Stimulated activated naive B cell treated with anti-CD40 and anti-IgM and Interleukin-4, amounts not matched to agents 10 μg/mL and 1 μg/mL and 100 μg/mL, for 72 hours (primary cell): ENCODE measurements at regions not wholly inside any gene's neighbourhood (a gene's known extent, or its start where the extent isn't known, plus 50 kb on each side); places are given as distances from the start of the nearest gene placed in this dataset.
"Not testable (repeated sequence)": the region's sequence is repeated elsewhere in the genome, so short reads cannot be mapped to it uniquely, and the experiment has no call there.

ENCODE experiments used
- ATAC-seq, 2 donors: fragments of 150-1000 bp; cut with Tn5 transposase; replicated peaks; 2 replicates each; pipeline ENCODE4 v1.10.0; 2021; ENCODE audit warnings: moderate library complexity in 1 of 2
- DNase-seq: peaks from one replicate; pipeline ENCODE4 v3.0.0; 2021
- H3K27ac Mint-ChIP-seq: one replicate; pipeline ENCODE4 v1.8.0; 2022; ENCODE audit warnings: mild to moderate bottlenecking, mixed read lengths
- H3K27me3 Mint-ChIP-seq, 2 donors: one replicate each; pipeline ENCODE4 v1.8.0; 2022; ENCODE audit warnings: mixed read lengths in 2 of 2
- H3K36me3 Mint-ChIP-seq, 2 donors: one replicate each; pipeline ENCODE4 v1.8.0; 2022; ENCODE audit warnings: mixed read lengths in 2 of 2, mild to moderate bottlenecking in 1 of 2
- H3K4me1 Mint-ChIP-seq, 2 donors: one replicate each; pipeline ENCODE4 v1.8.0; 2022; ENCODE audit warnings: mixed read lengths in 2 of 2, mild to moderate bottlenecking in 1 of 2
- H3K4me3 Mint-ChIP-seq, 2 donors: one replicate each; pipeline ENCODE4 v1.8.0; 2022; ENCODE audit warnings: mild to moderate bottlenecking in 2 of 2, mixed read lengths in 2 of 2, moderate library complexity in 1 of 2
- H3K9me3 Mint-ChIP-seq, 2 donors: one replicate each; pipeline ENCODE4 v1.8.0; 2022; ENCODE audit warnings: mixed read lengths in 2 of 2, mild to moderate bottlenecking in 1 of 2

DNA sequence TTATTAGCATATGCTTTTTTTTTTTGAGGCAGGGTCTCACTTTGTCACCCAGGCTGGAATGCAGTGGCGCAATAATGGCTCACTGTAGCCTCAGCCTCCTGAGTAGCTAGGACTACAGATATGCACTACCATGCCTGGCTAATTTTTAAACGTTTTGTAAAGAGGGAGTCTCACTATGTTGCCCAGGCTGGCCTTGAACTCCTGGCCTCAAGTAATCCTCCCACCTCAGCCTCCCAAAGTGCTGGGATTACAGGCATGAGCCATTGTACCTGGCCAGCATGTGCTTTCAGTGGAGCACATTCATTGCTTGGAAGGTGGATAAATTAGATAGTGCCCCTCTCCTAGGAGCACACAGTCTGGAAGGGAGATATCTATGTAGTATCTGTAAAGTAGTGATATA lies 243.7 kb upstream of the PLPP4 start:
- H3K27ac Mint-ChIP-seq, H3K4me3 Mint-ChIP-seq, ATAC-seq, H3K4me1 Mint-ChIP-seq, DNase-seq, H3K27me3 Mint-ChIP-seq, H3K36me3 Mint-ChIP-seq, H3K9me3 Mint-ChIP-seq: not testable (repeated sequence)

DNA sequence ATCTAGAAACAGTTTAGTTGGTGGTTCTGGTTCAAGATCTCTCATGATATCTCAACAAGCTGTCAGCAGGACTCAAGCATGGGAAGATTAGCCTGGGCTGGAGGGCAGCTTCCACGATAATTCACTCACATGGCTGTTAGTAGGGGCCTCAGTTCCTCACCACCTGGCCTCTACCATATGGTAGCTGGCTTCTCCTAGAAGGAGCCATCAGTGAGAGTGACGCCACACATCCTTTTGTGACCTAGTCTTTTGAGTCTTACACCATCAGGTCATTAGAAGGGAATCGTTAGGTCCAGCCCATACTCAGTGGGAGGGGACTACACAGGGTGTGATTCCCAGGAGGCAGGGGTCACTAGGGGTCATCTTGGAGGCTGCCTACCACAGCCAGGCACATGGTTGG lies 239.3 kb upstream of the PLPP4 start:
- Mint-ChIP-seq H3K27me3 (peaks cover 0 to 5% of the 10 kb centered on the region in 2 donors), H3K36me3 (no peaks in the 10 kb centered on the region), H3K9me3 (peaks cover 0 to 1% of the 10 kb centered on the region in 2 donors), H3K4me1 (no peaks in the 10 kb centered on the region), H3K4me3 (no peak overlapping the region), H3K27ac (no peak overlapping the region)
- DNase-seq, result no peak
- ATAC-seq, result no peak

DNA sequence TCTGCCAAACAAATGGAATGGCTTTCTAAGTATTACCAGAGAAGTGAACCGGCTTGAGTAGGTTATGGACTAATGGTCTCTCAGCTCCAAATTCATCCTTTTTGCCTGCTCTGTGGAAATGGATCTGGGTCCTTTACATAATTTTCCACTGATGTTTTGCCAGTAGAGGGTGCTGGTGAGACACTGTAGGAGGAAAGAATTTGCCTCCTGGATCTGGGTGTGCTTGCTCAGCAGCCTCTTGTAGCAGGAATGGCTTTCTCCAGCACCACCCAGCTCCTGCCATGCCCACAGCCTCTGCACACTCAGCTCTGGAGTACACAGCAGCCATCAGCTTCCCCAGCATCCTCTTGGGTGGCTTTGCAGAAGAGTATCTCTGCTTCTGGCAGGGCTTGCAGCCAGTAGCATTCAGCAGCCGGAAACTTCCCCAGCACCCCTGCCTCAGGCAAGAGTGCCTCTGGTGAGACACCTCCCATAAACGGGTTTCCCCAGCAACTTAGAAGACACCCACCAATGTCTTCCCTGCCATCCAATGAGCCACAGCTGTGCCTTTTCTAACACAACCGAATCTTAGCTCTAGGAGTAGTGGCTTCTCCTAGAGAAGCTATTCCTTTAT lies 235.0 kb upstream of the PLPP4 start:
- no peak overlapping the region for H3K27ac Mint-ChIP-seq
- DNase-seq (peak; percentile 4), ATAC-seq (peak in 1 of 2 donors; percentile 43)
- no peaks in the 10 kb centered on the region for H3K36me3 Mint-ChIP-seq
- H3K4me3 Mint-ChIP-seq, result no peak overlapping the region
- H3K9me3 Mint-ChIP-seq, result peaks cover 0 to 2% of the 10 kb centered on the region in 2 donors
- peaks cover 0 to 5% of the 10 kb centered on the region in 2 donors for H3K27me3 Mint-ChIP-seq
- H3K4me1 Mint-ChIP-seq, result no peaks in the 10 kb centered on the region

DNA sequence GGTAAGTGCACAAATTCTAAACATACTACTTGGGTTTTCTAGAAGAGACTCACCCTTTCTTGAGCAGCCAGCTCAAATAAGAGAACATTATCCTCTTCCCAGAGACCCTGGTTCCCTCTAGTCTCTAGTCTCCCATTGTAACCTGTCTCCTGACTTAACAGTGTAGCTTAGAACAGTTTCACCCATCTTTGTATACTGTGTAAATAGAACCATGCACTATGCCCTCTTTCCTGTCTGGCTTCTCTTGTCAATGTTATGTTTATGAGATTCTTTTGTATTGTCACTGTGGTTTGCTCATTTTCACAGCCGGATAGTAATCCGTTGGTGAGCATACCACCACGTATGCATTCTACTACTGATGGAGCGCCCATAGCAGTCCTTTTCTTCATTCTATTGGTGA lies 227.4 kb upstream of the PLPP4 start:
- no peak overlapping the region for H3K27ac Mint-ChIP-seq
- no peak for ATAC-seq
- H3K4me1 Mint-ChIP-seq, result no peaks in the 10 kb centered on the region
- H3K27me3 Mint-ChIP-seq, result peaks cover 0 to 4% of the 10 kb centered on the region in 2 donors
- H3K9me3 Mint-ChIP-seq, result peaks cover 6 to 8% of the 10 kb centered on the region in 2 donors
- H3K36me3 Mint-ChIP-seq, result no peaks in the 10 kb centered on the region
- H3K4me3 Mint-ChIP-seq, result no peak overlapping the region
- DNase-seq, result no peak

DNA sequence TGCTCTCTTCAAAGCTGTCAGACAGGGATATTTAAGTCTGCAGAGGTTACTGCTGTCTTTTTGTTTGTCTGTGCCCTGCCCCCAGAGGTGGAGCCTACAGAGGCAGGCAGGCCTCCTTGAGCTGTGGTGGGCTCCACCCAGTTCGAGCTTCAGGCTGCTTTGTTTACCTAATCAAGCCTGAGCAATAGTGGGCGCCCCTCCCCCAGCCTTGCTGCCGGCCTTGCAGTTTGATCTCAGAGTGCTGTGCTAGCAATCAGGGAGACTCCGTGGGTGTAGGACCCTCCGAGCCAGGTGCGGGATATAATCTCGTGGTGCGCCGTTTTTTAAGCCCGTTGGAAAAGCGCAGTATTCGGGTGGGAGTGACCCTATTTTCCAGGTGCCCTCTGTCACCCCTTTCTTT lies 217.3 kb upstream of the PLPP4 start:
- H3K27ac Mint-ChIP-seq, DNase-seq, H3K4me3 Mint-ChIP-seq, ATAC-seq, H3K9me3 Mint-ChIP-seq, H3K36me3 Mint-ChIP-seq, H3K4me1 Mint-ChIP-seq, H3K27me3 Mint-ChIP-seq: not testable (repeated sequence)

DNA sequence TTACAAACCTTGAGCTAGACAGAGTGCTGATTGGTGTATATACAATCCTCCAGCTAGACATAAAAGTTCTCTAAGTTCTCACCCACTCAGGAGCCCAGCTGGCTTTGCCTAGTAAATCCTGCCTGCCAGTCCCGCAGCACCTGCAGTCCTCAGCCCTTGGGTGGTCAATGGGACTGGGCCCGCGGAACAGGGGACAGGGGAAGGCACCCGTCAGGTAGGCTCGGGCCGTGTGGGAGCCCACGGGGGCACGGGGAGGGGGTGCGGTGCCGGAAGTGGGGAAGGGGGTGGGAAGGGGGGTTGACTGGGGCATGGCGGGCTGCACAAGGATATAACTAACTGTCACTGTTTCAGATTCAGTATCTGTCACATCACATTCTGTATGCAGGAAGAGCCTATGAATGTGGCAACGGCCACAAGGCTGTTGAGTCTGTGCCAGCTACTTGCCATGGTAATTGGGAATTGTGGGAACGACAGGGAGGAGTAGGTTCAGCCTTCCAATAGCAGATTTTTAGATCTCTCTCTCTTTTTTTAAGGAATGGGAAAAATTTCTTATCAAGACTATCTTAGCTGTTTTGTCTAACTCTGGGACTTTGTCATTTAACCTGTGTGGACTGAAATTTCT lies 205.1 kb upstream of the PLPP4 start:
- DNase-seq, result no peak
- no peak overlapping the region for H3K27ac Mint-ChIP-seq
- no peak for ATAC-seq
- H3K4me1 Mint-ChIP-seq, result no peaks in the 10 kb centered on the region
- no peak overlapping the region for H3K4me3 Mint-ChIP-seq
- H3K27me3 Mint-ChIP-seq, result peaks cover 0 to 8% of the 10 kb centered on the region in 2 donors
- H3K9me3 Mint-ChIP-seq, result no peaks in the 10 kb centered on the region
- no peaks in the 10 kb centered on the region for H3K36me3 Mint-ChIP-seq

DNA sequence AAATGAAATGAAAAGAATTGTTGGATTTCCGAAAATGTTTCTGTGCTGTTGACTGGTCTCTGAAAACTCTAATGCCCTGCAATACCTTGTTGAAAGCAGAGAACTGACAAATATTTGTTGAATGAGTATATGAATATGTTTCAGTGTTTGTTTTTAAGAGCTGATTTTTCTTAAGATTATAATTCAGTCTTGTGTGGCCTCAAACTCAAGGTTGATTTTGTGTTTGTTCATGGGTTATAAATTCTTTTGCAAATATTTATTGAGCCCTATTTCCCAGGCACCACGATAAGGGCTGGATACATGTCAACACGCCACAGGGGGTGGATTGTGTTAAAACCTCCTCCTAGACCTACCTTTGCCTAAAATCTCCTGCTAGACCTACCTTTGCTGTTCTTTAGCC lies 203.9 kb upstream of the PLPP4 start:
- H3K36me3 Mint-ChIP-seq, result no peaks in the 10 kb centered on the region
- H3K4me3 Mint-ChIP-seq, result no peak overlapping the region
- H3K9me3 Mint-ChIP-seq, result no peaks in the 10 kb centered on the region
- no peak for DNase-seq
- no peak for ATAC-seq
- peaks cover 0 to 3% of the 10 kb centered on the region in 2 donors for H3K27me3 Mint-ChIP-seq
- H3K4me1 Mint-ChIP-seq, result no peaks in the 10 kb centered on the region
- no peak overlapping the region for H3K27ac Mint-ChIP-seq

DNA sequence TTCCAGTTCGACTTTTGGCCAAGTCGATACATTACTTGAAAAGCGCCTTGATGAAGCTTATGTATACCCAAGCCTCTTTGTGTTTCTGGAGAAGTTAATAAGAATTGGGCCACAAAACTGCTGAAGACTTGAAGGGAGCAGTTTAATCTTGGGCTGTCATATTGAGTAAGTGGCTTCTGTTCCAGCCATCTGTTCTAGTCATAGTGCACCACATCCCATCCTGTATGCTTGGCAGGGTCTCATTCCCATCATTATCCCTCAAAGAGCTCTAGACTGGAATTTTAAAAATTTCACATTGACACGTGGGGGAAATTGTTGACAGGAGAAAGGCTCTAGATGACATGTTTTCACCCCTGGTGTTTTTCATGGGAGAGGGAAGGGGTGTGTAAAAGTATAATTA lies 196.6 kb upstream of the PLPP4 start:
- Mint-ChIP-seq H3K4me3 (no peak overlapping the region), H3K27ac (no peak overlapping the region), H3K9me3 (no peaks in the 10 kb centered on the region), H3K27me3 (peaks cover 4 to 13% of the 10 kb centered on the region in 2 donors), H3K4me1 (no peaks in the 10 kb centered on the region), H3K36me3 (no peaks in the 10 kb centered on the region)
- ATAC-seq (no peak), DNase-seq (no peak)

DNA sequence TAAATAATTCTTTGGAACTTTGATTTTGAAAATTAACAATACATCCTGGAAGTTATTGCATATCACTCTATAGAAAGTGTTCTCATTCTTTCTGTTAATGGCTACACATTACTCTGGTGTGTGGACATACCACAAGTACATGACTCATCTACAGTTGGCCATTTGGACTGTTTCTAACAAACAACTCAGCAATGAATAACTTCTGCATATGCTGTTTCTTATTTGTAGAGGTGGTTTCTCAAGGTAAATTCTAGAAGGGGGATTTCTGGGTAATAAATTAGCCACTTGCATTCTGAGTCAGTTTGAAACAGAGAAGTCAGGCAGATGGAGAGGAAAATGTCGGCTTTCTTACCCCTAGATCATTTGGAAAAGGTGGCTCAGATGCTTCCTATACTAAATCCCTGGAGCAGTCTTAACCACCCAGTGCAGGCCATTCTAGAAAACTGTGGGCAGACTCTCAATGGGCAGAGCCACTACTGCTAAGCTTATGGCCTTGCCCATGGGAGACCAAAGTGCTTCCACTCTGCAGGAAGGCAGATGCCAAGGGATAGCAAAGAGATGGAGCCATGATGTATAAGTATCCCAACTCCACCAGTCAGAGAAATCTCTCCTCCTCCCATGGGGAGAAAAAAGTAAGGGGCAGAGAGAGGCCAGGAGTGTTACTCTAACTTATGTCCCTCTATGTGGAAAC lies 194.0 kb upstream of the PLPP4 start:
- H3K4me1 Mint-ChIP-seq, result no peaks in the 10 kb centered on the region
- H3K36me3 Mint-ChIP-seq, result no peaks in the 10 kb centered on the region
- H3K27me3 Mint-ChIP-seq, result peaks cover 4 to 18% of the 10 kb centered on the region in 2 donors
- ATAC-seq (peak in 1 of 2 donors; percentile 57), DNase-seq (no peak)
- H3K27ac Mint-ChIP-seq, result no peak overlapping the region
- H3K4me3 Mint-ChIP-seq, result no peak overlapping the region
- no peaks in the 10 kb centered on the region for H3K9me3 Mint-ChIP-seq

DNA sequence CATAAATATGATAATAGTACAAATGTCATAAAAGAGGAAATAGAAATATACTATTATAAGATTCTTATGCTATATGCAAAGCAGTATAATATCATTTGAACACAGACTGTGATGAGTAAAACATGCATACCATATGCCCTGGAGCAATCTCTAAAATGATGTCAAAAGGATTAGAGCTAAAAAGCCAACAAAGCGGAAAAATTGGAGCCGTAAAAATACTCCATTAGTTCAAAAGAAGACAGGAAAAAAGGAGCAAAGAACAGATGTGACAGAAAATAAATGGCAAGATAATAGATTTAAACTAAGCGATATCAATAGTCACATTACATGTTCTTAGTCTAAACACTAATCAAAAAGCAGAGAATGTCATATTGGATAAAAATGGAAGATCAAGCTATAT lies 191.0 kb upstream of the PLPP4 start:
- Mint-ChIP-seq H3K27ac (no peak overlapping the region), H3K4me3 (no peak overlapping the region), H3K9me3 (peaks cover 0 to 3% of the 10 kb centered on the region in 2 donors), H3K4me1 (no peaks in the 10 kb centered on the region), H3K27me3 (peaks cover 4 to 18% of the 10 kb centered on the region in 2 donors), H3K36me3 (no peaks in the 10 kb centered on the region)
- ATAC-seq, result no peak
- no peak for DNase-seq

DNA sequence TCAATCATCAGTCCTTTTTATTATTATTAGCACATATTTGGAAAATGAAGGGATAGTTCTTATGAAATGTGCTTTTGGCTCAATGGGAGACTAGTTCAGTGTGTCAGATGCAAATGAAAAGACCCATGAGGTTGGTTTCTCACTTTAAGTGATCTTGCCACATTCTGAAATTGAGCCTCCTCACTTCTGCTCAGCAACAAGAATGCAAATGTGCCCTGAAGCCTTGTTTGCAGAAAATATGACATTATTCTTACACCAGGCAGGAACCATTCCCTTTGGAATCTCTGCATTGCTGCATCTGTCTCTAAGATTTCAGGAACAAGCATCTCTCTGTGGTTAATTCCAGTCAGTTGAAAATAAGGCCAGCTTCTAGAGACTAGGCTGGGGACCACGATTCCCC lies 186.1 kb upstream of the PLPP4 start:
- Mint-ChIP-seq H3K27me3 (peaks cover 0 to 4% of the 10 kb centered on the region in 2 donors), H3K4me3 (no peak overlapping the region), H3K27ac (no peak overlapping the region), H3K36me3 (no peaks in the 10 kb centered on the region), H3K4me1 (no peaks in the 10 kb centered on the region), H3K9me3 (peaks cover 0 to 3% of the 10 kb centered on the region in 2 donors)
- DNase-seq, result no peak
- ATAC-seq, result no peak

DNA sequence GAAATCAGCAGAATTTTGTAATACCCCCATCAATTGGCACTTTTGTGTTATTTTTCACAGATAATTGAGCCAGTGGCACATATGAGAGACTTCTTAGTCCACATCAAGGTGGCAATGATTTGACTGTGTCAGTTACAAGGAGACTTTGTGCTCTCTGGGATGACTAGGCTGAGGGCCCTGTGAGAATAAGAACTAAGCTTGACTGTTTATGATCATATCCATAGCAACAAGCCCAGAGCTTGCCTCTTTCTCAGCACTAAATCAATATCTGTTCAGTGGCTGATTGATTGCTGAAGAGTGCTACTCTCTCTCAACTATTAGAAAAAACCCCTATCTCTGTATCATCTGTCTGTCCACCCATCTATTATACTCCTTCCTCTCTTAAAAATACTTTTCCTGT lies 185.3 kb upstream of the PLPP4 start:
- H3K36me3 Mint-ChIP-seq, result no peaks in the 10 kb centered on the region
- H3K27ac Mint-ChIP-seq, result no peak overlapping the region

DNA sequence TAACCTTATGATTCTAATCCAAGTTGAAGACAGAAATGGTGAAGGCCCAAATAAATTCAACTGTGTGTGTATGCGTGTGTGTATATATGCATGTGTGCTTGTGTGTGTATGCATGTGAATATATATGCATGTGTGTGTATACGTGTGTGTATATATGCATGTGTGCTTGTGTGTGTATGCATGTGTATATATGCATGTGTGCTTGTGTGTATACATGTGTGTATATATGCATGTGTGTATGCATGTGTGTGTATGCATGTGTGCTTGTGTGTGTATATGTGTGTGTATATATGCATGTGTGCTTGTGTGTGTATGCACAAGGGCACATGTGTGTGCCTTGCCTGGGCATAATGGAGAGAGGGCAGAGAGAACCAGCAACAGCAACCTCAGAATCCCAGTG lies 184.7 kb upstream of the PLPP4 start:
- Mint-ChIP-seq H3K27me3 (no peaks in the 10 kb centered on the region), H3K4me1 (no peaks in the 10 kb centered on the region), H3K27ac (no peak overlapping the region), H3K9me3 (peaks cover 0 to 3% of the 10 kb centered on the region in 2 donors), H3K36me3 (no peaks in the 10 kb centered on the region), H3K4me3 (no peak overlapping the region)
- ATAC-seq, result no peak
- no peak for DNase-seq

More for the DNA sequence above, 185.3 kb upstream of the PLPP4 start:
- no peak for ATAC-seq
- Mint-ChIP-seq H3K9me3 (peaks cover 0 to 3% of the 10 kb centered on the region in 2 donors), H3K4me3 (no peak overlapping the region), H3K4me1 (no peaks in the 10 kb centered on the region), H3K27me3 (no peaks in the 10 kb centered on the region)
- DNase-seq, result no peak

DNA sequence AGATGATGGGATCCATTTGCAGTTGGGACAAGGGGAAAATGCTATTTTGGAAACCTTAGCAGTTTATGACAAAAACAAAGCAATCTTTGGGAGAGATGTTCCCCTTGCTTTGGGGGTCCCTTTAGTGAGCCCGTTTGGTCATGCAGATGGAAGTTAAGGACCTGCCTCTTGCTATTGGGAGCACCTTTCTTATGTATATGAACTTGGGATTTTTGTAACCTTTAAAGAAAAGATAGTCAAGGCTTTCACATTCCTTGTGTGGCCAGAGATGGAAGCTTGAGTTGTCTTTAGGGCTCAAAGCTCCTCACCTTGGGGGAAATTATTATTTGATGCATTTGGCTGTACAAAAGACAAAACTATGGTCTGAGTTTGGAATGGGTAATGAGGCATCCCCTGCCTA lies 179.0 kb upstream of the PLPP4 start:
- Mint-ChIP-seq H3K36me3 (no peaks in the 10 kb centered on the region), H3K27me3 (peaks cover 0 to 4% of the 10 kb centered on the region in 2 donors), H3K27ac (no peak overlapping the region), H3K9me3 (peaks cover 0 to 2% of the 10 kb centered on the region in 2 donors), H3K4me1 (no peaks in the 10 kb centered on the region), H3K4me3 (no peak overlapping the region)
- DNase-seq (no peak), ATAC-seq (no peak)

DNA sequence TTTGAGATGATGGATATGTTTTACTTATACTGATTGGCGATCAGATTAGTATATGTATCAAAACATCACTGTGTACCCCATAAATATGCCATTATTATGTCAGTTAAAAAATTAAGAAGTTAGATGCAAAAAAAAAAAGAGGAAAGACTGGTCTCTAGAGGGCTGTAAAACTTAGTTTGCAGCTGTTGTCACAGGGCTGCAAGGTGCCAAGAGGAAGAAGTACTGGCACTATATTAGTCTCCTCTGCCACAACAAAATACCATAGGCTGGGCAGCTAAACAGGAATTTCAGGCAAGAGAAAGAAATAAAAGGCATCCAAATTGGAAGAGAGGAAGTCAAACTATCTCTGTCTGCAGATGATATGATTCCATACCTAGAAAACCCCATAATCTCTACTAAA lies 177.8 kb upstream of the PLPP4 start:
- H3K9me3 Mint-ChIP-seq, result peaks cover 0 to 2% of the 10 kb centered on the region in 2 donors
- H3K27ac Mint-ChIP-seq, result no peak overlapping the region
- H3K4me3 Mint-ChIP-seq, result no peak overlapping the region

More for the DNA sequence above, 177.8 kb upstream of the PLPP4 start:
- DNase-seq, result no peak
- Mint-ChIP-seq H3K27me3 (peaks cover 0 to 4% of the 10 kb centered on the region in 2 donors), H3K4me1 (no peaks in the 10 kb centered on the region), H3K36me3 (no peaks in the 10 kb centered on the region)
- no peak for ATAC-seq
